AG04449 (cell line): ENCODE measurements at regions not wholly inside any gene's neighbourhood (a gene's known extent, or its start where the extent isn't known, plus 50 kb on each side); places are given as distances from the start of the nearest gene placed in this dataset.

ENCODE experiments used
- CTCF ChIA-PET: fragments of 350-600 bp; formaldehyde crosslinking; extraction: SDS; loops from one replicate; lab custom pipeline; 2021; ENCODE audit warnings: antibody characterized with exemption; lab: Yijun Ruan, JAX
- POLR2A ChIA-PET: fragments of 400-600, 350-600 bp; formaldehyde crosslinking; extraction: SDS; loops from one replicate; lab custom pipeline; 2020; ENCODE audit warnings: antibody characterized with exemption, inconsistent platforms; lab: Yijun Ruan, JAX
- DNase-seq: peaks from one replicate; pipeline ENCODE4 v3.0.0-alpha.2; 2010; ENCODE audit warnings: low read depth, low spot score
- H3K4me3 ChIP-seq: 2 replicates; pipeline ENCODE4 v1.5.1; 2011; ENCODE audit warnings: low read depth, mild to moderate bottlenecking, control low read depth, low read length
- CTCF ChIP-seq: IDR thresholded peaks from one replicate; pipeline ENCODE4 v1.5.1; 2011; ENCODE audit warnings: mild to moderate bottlenecking, moderate library complexity, low read length, control low read depth, inconsistent platforms; ENCODE audit not compliant: insufficient read depth; ENCODE audit errors: missing control alignments

- no peak for TF ChIP-seq CTCF
- POLR2A ChIA-PET: no interaction called here
- H3K4me3 ChIP-seq: no peak overlapping the region
- no peak for DNase-seq
- CTCF ChIA-PET: no interaction called here
Observed at GRCh38 chr10:113357681-113358300, 195.1 kb upstream of the HABP2 start.

GRCh38 chr10:113359655-113360054 is 193.2 kb upstream of the HABP2 start:
- DNase-seq: no peak
- ChIA-PET POLR2A (no interaction called here), CTCF (no interaction called here)
- TF ChIP-seq CTCF: no peak
- H3K4me3 ChIP-seq: no peak overlapping the region

- CTCF ChIA-PET: interaction anchor here (1.0 to 1.2 kb wide), 2 partner anchors 11 to 202 kb away, joined by 3 to 4 read pairs; no protein-coding TSS in a partner anchor
- H3K4me3 ChIP-seq: no peak overlapping the region
- POLR2A ChIA-PET: no interaction called here
- TF ChIP-seq CTCF: no peak
- no peak for DNase-seq
Observed at GRCh38 chr10:113360870-113361269, 192.0 kb upstream of the HABP2 start.

- DNase-seq: no peak
Observed at GRCh38 chr10:113362645-113363091, 190.2 kb upstream of the HABP2 start.

GRCh38 chr10:113364227-113364626 is 188.6 kb upstream of the HABP2 start:
- no peak overlapping the region for H3K4me3 ChIP-seq
- no peak for TF ChIP-seq CTCF
- ChIA-PET CTCF (interaction anchor here (0.9 kb wide), 1 partner anchor 11 kb away, joined by 3 read pairs; no protein-coding TSS in a partner anchor), POLR2A (no interaction called here)
- DNase-seq: no peak

More at GRCh38 chr10:113362645-113363091, 190.2 kb upstream of the HABP2 start:
- H3K4me3 ChIP-seq: no peak overlapping the region
- POLR2A ChIA-PET: no interaction called here
- TF ChIP-seq CTCF: no peak
- CTCF ChIA-PET: interaction anchor here (0.6 kb wide), 1 partner anchor 21 kb away, joined by 3 read pairs; no protein-coding TSS in a partner anchor

- no peak for TF ChIP-seq CTCF
- CTCF ChIA-PET: no interaction called here
Observed at GRCh38 chr10:113368666-113369364, 184.0 kb upstream of the HABP2 start.

More at GRCh38 chr10:113368666-113369364, 184.0 kb upstream of the HABP2 start:
- POLR2A ChIA-PET: no interaction called here
- no peak for DNase-seq
- H3K4me3 ChIP-seq: no peak overlapping the region
